ENCODE measurements at regions not wholly inside any gene's neighbourhood (a gene's known extent, or its start where the extent isn't known, plus 50 kb on each side); places are given as distances from the start of the nearest gene placed in this dataset.
"Not testable (repeated sequence)": the region's sequence is repeated elsewhere in the genome, so short reads cannot be mapped to it uniquely, and the experiment has no call there.

GRCh38 chr6:67952121-67952520, 683.0 kb upstream of the ADGRB3 start:
- Histone ChIP-seq H3K27ac (no peak overlapping the region), H3K4me1 (no peaks in the 10 kb centered on the region), H3K9me3 (no peaks in the 10 kb centered on the region), H3K36me3 (no peaks in the 10 kb centered on the region), H3K4me3 (no peak overlapping the region), H3K27me3 (no peaks in the 10 kb centered on the region)
- DNase-seq (ENCODE audit: low spot score), result no peak
- no peak for TF ChIP-seq CTCF (IDR thresholded peaks at IDR 0.05)

- H3K4me3 ChIP-seq; H3K9me3 ChIP-seq; H3K36me3 ChIP-seq; H3K27ac ChIP-seq; DNase-seq (ENCODE audit: low spot score); H3K27me3 ChIP-seq; H3K4me1 ChIP-seq: not testable (repeated sequence)
Measured at GRCh38 chr6:67947762-67948161, 687.3 kb upstream of the ADGRB3 start.

GRCh38 chr6:67935976-67936477, 699.1 kb upstream of the ADGRB3 start:
- TF ChIP-seq CTCF (IDR thresholded peaks at IDR 0.05), result no peak
- Histone ChIP-seq H3K9me3 (no peaks in the 10 kb centered on the region), H3K4me3 (no peak overlapping the region), H3K36me3 (no peaks in the 10 kb centered on the region), H3K27ac (no peak overlapping the region), H3K27me3 (no peaks in the 10 kb centered on the region), H3K4me1 (no peaks in the 10 kb centered on the region)
- DNase-seq (ENCODE audit: low spot score), result no peak

- H3K27ac ChIP-seq, result no peak overlapping the region
- no peaks in the 10 kb centered on the region for H3K4me1 ChIP-seq
- H3K27me3 ChIP-seq, result no peaks in the 10 kb centered on the region
- no peak for TF ChIP-seq CTCF (IDR thresholded peaks at IDR 0.05)
- no peaks in the 10 kb centered on the region for H3K9me3 ChIP-seq
- DNase-seq (ENCODE audit: low spot score), result no peak
- H3K36me3 ChIP-seq, result no peaks in the 10 kb centered on the region
- no peak overlapping the region for H3K4me3 ChIP-seq
Measured at GRCh38 chr6:67933278-67933677, 701.8 kb upstream of the ADGRB3 start.

GRCh38 chr6:67922588-67922987, 712.5 kb upstream of the ADGRB3 start:
- not testable (repeated sequence) for H3K4me1 ChIP-seq; H3K27me3 ChIP-seq; H3K36me3 ChIP-seq; DNase-seq (ENCODE audit: low spot score); H3K27ac ChIP-seq; H3K4me3 ChIP-seq; H3K9me3 ChIP-seq

GRCh38 chr6:67920040-67920439, 715.0 kb upstream of the ADGRB3 start:
- not testable (repeated sequence) for H3K36me3 ChIP-seq; H3K27me3 ChIP-seq; H3K4me3 ChIP-seq; H3K4me1 ChIP-seq; H3K27ac ChIP-seq; H3K9me3 ChIP-seq; DNase-seq (ENCODE audit: low spot score)

- no peak for DNase-seq (ENCODE audit: low spot score)
- H3K27ac ChIP-seq, result no peak overlapping the region
- H3K27me3 ChIP-seq, result no peaks in the 10 kb centered on the region
- no peaks in the 10 kb centered on the region for H3K4me1 ChIP-seq
- H3K9me3 ChIP-seq, result peaks cover 0 to 7% of the 10 kb centered on the region in 2 donors
- H3K4me3 ChIP-seq, result no peak overlapping the region
- TF ChIP-seq CTCF (IDR thresholded peaks at IDR 0.05), result no peak
- H3K36me3 ChIP-seq, result no peaks in the 10 kb centered on the region
Measured at GRCh38 chr6:67916399-67916798, 718.7 kb upstream of the ADGRB3 start.

Data from right atrium auricular region (tissue), 2 donors.